GM18520 (cell line): ENCODE measurements at regions not wholly inside any gene's neighbourhood (a gene's known extent, or its start where the extent isn't known, plus 50 kb on each side); places are given as distances from the start of the nearest gene placed in this dataset.

Experiments used
- ATAC-seq: cut with Tn5 transposase; IDR thresholded peaks from one replicate; pipeline ENCODE4 v1.9.1; 2021; ENCODE audit not compliant: unreplicated experiment

- no peak for ATAC-seq
Observed at GRCh38 chr18:73742957-73743356, 404.7 kb downstream of the FBXO15 start.

GRCh38 chr18:73741946-73742345 lies 405.7 kb downstream of the FBXO15 start:
- ATAC-seq, result no peak

DNA sequence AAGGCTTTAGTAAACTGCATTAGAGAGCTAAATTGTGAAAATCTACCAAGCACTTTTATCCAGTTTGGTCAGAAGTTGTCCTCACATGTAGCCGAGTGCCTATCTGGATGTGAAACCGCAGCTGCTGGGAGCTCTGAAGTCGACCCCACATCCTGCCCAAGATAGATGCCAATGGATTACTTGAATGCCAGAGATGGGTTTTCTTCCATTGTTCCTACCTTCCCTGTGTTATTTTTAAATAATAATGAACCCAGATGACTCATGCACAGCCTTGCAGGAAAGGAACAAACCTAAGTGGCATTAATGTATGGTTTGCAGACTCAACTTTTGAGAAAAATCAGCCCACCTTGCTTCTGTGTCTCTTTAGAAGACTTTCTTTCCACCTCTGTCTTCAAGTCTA lies 408.5 kb downstream of the FBXO15 start:
- no peak for ATAC-seq

GRCh38 chr18:73737990-73738389 lies 409.6 kb downstream of the FBXO15 start:
- no peak for ATAC-seq

- ATAC-seq, result no peak
Observed at GRCh38 chr18:73735836-73736235, 411.8 kb downstream of the FBXO15 start.

DNA sequence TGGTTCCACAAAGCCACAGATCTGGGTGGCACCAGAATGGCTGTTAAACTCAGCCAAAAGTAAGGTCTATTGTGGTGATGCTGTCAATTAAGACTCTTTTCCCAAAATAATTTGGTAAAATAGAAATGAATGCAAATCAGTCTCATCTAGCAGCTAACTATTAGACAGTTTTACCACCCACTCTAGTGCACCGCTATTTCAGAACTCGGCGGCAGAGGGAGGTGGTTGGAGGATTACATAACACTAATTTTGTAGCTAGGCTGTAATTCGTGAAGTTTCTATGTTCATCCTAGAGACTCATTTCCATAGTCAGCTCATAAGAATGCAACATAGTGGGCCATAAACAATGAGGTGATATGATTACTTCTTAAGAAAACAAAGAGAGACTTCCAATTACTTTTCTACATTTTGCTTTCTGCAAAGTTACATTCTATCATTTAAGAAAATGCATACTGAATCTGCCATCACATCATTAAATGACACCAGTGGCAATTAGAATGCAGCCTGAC lies 413.8 kb downstream of the FBXO15 start:
- ATAC-seq, result no peak

DNA sequence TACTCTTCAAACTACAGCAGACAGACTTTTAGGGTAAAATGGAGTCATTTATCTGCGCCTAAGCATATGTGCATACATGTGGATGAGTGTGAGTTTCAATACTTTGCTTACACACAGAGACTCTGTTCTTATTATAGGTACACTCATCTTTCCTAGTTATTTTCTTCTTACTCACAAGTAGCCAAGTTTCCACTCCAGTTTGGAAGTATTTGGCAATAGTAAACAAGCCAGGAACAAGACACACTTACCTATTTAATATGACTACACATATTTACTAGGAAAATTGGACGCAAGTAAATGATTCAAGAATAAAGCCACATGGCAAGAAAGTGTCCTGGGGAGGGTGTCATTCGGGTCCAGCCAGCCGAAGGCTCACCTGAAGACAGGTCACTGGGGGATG lies 414.3 kb downstream of the FBXO15 start:
- ATAC-seq, result no peak

GRCh38 chr18:73728657-73729056 lies 419.0 kb downstream of the FBXO15 start:
- ATAC-seq, result no peak

GRCh38 chr18:73724958-73725357 lies 422.7 kb downstream of the FBXO15 start:
- no peak for ATAC-seq

GRCh38 chr18:73719611-73720010 lies 428.0 kb downstream of the FBXO15 start:
- no peak for ATAC-seq

GRCh38 chr18:73717570-73717969 lies 430.1 kb downstream of the FBXO15 start:
- no peak for ATAC-seq

GRCh38 chr18:73715210-73715670 lies 432.4 kb downstream of the FBXO15 start:
- no peak for ATAC-seq

- no peak for ATAC-seq
Observed at GRCh38 chr18:73714466-73714865, 433.2 kb downstream of the FBXO15 start.

GRCh38 chr18:73711256-73711655 lies 436.4 kb downstream of the FBXO15 start:
- no peak for ATAC-seq

DNA sequence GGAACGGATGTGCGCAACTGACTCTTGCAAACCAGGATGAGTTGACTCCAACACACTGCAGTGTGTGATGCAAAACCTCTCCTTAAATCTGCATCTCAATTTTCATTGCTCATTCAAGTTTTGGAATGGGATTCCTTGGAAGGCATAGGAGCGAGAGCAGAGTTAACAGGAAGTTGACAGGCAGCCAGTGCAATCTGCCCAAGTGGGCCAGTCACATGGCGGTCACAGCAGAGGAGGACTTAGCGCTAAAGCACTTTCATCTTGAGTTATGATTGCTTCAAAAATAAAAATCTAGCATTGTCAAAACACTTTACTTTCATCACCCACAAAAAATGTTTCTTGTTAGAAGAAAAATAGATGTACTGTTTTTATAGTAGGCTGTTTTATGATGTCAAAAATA lies 439.0 kb downstream of the FBXO15 start:
- ATAC-seq, result no peak

DNA sequence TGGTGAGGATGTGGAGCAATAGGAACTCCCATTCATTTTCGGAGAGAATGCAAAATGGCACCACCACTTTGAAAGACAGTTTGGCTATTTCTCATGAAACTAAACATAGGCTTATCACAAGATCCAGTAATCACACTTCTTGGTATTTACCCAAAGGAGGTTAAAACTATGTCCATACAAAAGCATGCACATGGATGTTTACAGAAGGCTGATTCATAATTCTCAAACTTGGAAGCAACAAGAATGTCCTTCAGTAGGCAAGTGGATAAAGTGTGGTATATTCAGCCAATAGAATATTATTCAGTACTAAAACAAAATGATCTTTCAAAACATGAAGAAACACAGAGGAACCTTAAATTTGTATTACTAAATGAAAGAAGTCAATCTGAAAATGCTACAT lies 440.6 kb downstream of the FBXO15 start:
- ATAC-seq, result no peak

DNA sequence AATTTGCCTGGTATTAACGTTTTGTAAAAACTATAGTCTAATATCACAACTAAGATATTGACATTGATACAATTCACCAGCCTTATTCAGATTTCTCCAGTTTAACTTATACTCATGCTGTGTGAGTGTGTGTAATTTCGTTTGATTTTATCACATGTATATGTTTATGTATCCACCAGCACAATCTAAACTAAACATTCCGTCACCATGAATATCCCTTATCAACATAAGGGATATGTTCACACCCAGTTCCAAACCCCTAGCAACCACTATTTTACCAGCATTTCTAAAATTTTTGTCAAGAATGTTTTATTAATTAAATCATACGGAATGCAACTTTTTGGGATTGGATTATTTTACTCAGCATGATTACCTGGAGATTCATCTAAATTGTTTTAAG lies 450.3 kb downstream of the FBXO15 start:
- no peak for ATAC-seq

DNA sequence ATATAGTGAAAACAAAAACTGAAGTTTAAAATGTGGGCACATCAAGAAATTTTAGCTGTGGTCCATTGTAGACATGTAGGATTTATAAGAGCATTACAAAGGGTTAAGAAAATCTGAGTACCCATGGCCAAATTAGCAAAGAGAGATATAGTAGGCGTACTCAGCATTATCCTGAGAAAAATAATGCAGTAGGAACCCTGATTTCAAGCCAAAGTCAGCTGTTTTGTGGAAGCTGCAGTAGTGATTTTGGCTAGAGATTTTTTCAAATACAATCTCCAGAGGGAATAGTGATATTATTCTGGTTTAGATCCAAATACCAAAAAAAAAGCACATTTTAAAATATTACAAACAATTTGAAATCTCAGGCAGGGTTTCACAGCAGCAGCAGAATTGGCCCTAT lies 450.9 kb downstream of the FBXO15 start:
- no peak for ATAC-seq

DNA sequence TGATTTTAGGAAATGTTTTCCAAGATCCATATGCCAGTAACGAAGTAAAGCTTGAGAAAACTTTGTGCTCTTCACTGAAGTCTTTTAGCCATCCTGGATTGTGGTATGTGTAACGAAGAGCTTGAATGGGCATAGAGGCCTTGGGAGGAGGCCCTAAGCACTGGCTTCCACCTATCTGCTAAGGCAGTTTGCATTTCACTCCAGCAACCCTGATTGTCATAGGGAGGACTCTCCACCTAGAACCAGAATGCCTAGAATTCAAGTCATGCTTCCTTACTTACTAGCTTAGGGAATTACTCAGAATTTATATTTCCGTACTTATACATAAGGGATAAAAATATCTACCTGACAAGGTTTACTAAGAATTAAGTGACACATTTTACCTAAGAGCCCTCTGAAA lies 451.5 kb downstream of the FBXO15 start:
- no peak for ATAC-seq

- ATAC-seq, result no peak
Observed at GRCh38 chr18:73693091-73693490, 454.5 kb downstream of the FBXO15 start.

DNA sequence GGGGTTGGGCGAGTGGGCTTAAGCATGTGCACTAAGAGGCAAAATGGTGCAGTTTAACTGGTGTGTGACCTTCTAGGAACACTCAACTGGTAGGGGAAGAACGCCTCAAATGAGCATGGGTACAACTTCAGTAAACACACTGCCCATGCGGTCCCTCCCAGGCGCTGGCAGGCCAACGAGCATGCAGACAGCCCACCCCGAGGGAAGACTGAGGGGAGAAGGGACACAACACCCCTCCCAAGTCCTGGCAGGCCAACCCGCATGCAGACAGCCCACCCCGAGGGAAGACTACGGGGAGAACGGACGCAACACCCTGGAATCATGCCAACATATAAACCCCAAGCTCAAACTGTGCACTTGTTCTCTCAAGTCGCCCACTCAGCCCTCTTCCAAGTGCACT lies 456.0 kb downstream of the FBXO15 start:
- ATAC-seq, result no peak

GRCh38 chr18:73691118-73691517 lies 456.5 kb downstream of the FBXO15 start:
- no peak for ATAC-seq

- ATAC-seq, result no peak
Observed at GRCh38 chr18:73690222-73690621, 457.4 kb downstream of the FBXO15 start.
